ENCODE measurements at regions not wholly inside any gene's neighbourhood (a gene's known extent, or its start where the extent isn't known, plus 50 kb on each side); places are given as distances from the start of the nearest gene placed in this dataset.

- TF ChIP-seq EZH2phosphoT487 (IDR thresholded peaks at IDR 0.05; ENCODE audit: borderline replicate concordance, low read depth), result no peak
Measured at GRCh38 chr20:16940701-16941100, 192.5 kb downstream of the OTOR start (continued).

- DNase-seq, result no peak
- Histone ChIP-seq H3K27ac (ENCODE audit: low read depth in 2 of 2, low read length in 1 of 2) (no peak overlapping the region), H2AFZ (ENCODE audit: low read depth) (no peak overlapping the region), H3K9me3 (no peaks in the 10 kb centered on the region), H3K36me3 (replicated peaks in 1 of 2; ENCODE audit: control insufficient read depth in 1 of 2, insufficient read depth in 2 of 2, low read length in 1 of 2) (no peaks in the 10 kb centered on the region), H3K4me2 (no peak overlapping the region), H4K20me1 (ENCODE audit: insufficient read depth) (no peaks in the 10 kb centered on the region), H3K9me2 (no peaks in the 10 kb centered on the region), H3K4me3 (ENCODE audit: low read depth in 2 of 2, low read length in 1 of 2) (no peak overlapping the region), H3K4me1 (ENCODE audit: control insufficient read depth in 1 of 2, insufficient read depth in 2 of 2, low read depth in 1 of 2, low read length in 1 of 2) (no peaks in the 10 kb centered on the region), H3F3A (replicated peaks; ENCODE audit: insufficient read depth) (no peaks in the 10 kb centered on the region), H3K79me2 (ENCODE audit: insufficient read depth) (no peaks in the 10 kb centered on the region), H3K27me3 (ENCODE audit: insufficient read depth) (no peaks in the 10 kb centered on the region), H3K9ac (no peak overlapping the region)
- WGBS (ENCODE audit: low lambda C conversion rate), result 0% methylated on average over 1 of the region's 1 CpG
- TF ChIP-seq ZBTB33 (IDR thresholded peaks at IDR 0.05; ENCODE audit: borderline replicate concordance, low read depth), result no peak
- TF ChIP-seq FOXM1 (IDR thresholded peaks at IDR 0.05; ENCODE audit: low read depth), result no peak
- TF ChIP-seq MXI1 (IDR thresholded peaks at IDR 0.05; ENCODE audit: low read depth, low read length), result no peak
- TF ChIP-seq YY1 (IDR thresholded peaks at IDR 0.05; ENCODE audit: low read depth), result no peak
- TF ChIP-seq NRF1 (IDR thresholded peaks at IDR 0.05; ENCODE audit: low read depth, low read length), result no peak
- TF ChIP-seq TAF1 (IDR thresholded peaks at IDR 0.05; ENCODE audit: borderline replicate concordance, low read depth, low read length), result no peak
- TF ChIP-seq JUND (IDR thresholded peaks at IDR 0.05), result no peak
- no peak for TF ChIP-seq SIN3A (IDR thresholded peaks at IDR 0.05; ENCODE audit: borderline replicate concordance, low read depth, low read length)
- TF ChIP-seq USF1 (IDR thresholded peaks at IDR 0.05; ENCODE audit: borderline replicate concordance, low read depth), result no peak
- no peak for TF ChIP-seq POLR2AphosphoS5 (IDR thresholded peaks at IDR 0.05; ENCODE audit: low read depth, low read length)
- ChIA-PET CTCF (interaction anchor here (1.3 kb wide), 1 partner anchor 10 kb away, joined by 3 read pairs; no protein-coding TSS in a partner anchor), POLR2A (no interaction called here)
Measured at GRCh38 chr20:16942051-16942450, 193.9 kb downstream of the OTOR start.

- no peaks in the 10 kb centered on the region for H3F3A ChIP-seq (replicated peaks; ENCODE audit: insufficient read depth)
- H3K9me3 ChIP-seq, result no peaks in the 10 kb centered on the region
- H3K4me3 ChIP-seq (ENCODE audit: low read depth in 2 of 2, low read length in 1 of 2), result no peak overlapping the region
- no peaks in the 10 kb centered on the region for H3K4me1 ChIP-seq (ENCODE audit: control insufficient read depth in 1 of 2, insufficient read depth in 2 of 2, low read depth in 1 of 2, low read length in 1 of 2)
- no peaks in the 10 kb centered on the region for H3K27me3 ChIP-seq (ENCODE audit: insufficient read depth)
- no peaks in the 10 kb centered on the region for H3K79me2 ChIP-seq (ENCODE audit: insufficient read depth)
- H3K36me3 ChIP-seq (replicated peaks in 1 of 2; ENCODE audit: control insufficient read depth in 1 of 2, insufficient read depth in 2 of 2, low read length in 1 of 2), result no peaks in the 10 kb centered on the region
- H4K20me1 ChIP-seq (ENCODE audit: insufficient read depth), result no peaks in the 10 kb centered on the region
- POLR2A ChIA-PET, result no interaction called here
- H2AFZ ChIP-seq (ENCODE audit: low read depth), result no peak overlapping the region
- H3K27ac ChIP-seq (ENCODE audit: low read depth in 2 of 2, low read length in 1 of 2), result no peak overlapping the region
- no peaks in the 10 kb centered on the region for H3K9me2 ChIP-seq
- no peak overlapping the region for H3K4me2 ChIP-seq
- no peak for DNase-seq
- 2% methylated on average over 2 of the region's 2 CpGs for WGBS (ENCODE audit: low lambda C conversion rate)
- H3K9ac ChIP-seq, result no peak overlapping the region
- CTCF ChIA-PET, result interaction anchor here (1.3 kb wide), 1 partner anchor 9 kb away, joined by 3 read pairs; no protein-coding TSS in a partner anchor
- TF ChIP-seq ZBTB33 (IDR thresholded peaks at IDR 0.05; ENCODE audit: borderline replicate concordance, low read depth) (no peak), YY1 (IDR thresholded peaks at IDR 0.05; ENCODE audit: low read depth) (no peak), CHD2 (IDR thresholded peaks at IDR 0.05; ENCODE audit: low read length, partially characterized antibody) (no peak), JUND (IDR thresholded peaks at IDR 0.05) (no peak), MAX (IDR thresholded peaks at IDR 0.05; ENCODE audit: low read depth) (no peak), SMC3 (IDR thresholded peaks at IDR 0.05; ENCODE audit: low read depth, low read length) (no peak), ELF1 (IDR thresholded peaks at IDR 0.05) (no peak), REST (IDR thresholded peaks at IDR 0.05; ENCODE audit: low read depth, low read length) (no peak), EP300 (IDR thresholded peaks at IDR 0.05; ENCODE audit: borderline replicate concordance in 1 of 2, low read depth in 1 of 2, low read length in 1 of 2) (no peak)
Measured at GRCh38 chr20:16942756-16943155, 194.6 kb downstream of the OTOR start.

All from SK-N-SH (cell line).